HG03432 (cell line): ENCODE measurements at regions not wholly inside any gene's neighbourhood (a gene's known extent, or its start where the extent isn't known, plus 50 kb on each side); places are given as distances from the start of the nearest gene placed in this dataset.
"Not testable (repeated sequence)": the region's sequence is repeated elsewhere in the genome, so short reads cannot be mapped to it uniquely, and the experiment has no call there.

Experiments
- ATAC-seq: cut with Tn5 transposase; IDR thresholded peaks from one replicate; pipeline ENCODE4 v1.9.1; 2021; ENCODE audit warnings: mild to moderate bottlenecking, moderate library complexity; ENCODE audit not compliant: unreplicated experiment

- ATAC-seq = no peak
Observed at GRCh38 chr6:115575285-115575684, 485.4 kb downstream of the FRK start.

DNA sequence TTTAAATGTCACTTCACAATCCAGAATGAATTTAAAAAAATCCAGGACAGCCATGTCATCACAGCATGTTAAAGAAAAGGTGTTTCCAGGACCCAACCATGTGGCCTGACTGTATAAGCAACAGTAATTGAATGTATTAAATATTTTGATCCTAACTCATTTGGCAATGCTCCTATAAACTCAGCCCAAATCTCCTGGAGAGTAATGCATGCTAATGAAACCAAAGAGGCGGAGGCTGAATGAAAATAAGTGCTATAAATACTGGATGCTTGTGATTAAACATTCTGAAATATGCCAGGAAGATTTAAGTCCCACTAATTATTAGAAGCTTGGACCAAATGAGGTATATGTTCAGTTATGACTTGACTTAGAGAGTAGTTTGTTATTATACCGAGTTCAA, 486.8 kb downstream of the FRK start:
- no peak for ATAC-seq

- ATAC-seq = no peak
Observed at GRCh38 chr6:115570331-115570730, 490.4 kb downstream of the FRK start.

- no peak for ATAC-seq
Observed at GRCh38 chr6:115554060-115554459, 506.6 kb downstream of the FRK start.

GRCh38 chr6:115551527-115551926, 509.2 kb downstream of the FRK start:
- no peak for ATAC-seq

DNA sequence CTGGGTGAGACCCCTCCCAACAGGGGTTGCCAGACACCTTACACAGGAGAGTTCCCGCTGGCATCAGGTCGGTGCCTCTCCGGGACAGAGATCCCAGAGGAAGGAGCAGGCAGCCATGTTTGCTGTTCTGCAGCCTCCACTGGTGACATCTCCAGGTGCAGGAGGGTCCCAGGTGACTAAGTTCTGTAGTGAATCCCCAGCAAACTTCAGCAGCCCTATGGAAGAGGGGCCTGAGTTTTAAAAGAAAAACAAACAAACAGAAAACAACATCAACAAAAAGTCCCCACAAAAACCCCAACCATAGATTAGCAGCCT, 515.1 kb downstream of the FRK start:
- no peak for ATAC-seq

- no peak for ATAC-seq
Observed at GRCh38 chr6:115544765-115545671, 515.7 kb downstream of the FRK start.

GRCh38 chr6:115540077-115540869, 520.4 kb downstream of the FRK start:
- ATAC-seq = no peak

- no peak for ATAC-seq
Observed at GRCh38 chr6:115539531-115539930, 521.2 kb downstream of the FRK start.

DNA sequence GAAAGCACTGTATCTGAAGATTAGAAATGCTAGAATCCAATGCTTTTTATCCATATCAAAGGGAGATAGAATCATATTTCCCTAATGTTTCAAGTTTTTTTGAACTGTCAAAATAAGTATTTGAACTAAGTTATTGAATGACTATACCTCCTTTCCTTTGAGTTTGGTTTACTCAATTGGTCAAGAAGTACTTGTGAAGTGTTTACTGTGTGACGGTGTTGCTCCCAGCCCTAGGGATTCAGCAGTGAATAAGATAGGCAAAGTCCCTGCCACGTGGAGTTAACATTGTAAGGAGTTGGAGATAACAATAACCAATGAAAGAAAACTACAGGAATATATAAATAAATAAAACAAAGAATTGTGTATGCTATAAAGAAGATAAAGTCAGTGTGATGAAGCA, 535.9 kb downstream of the FRK start:
- ATAC-seq = no peak

- ATAC-seq = not testable (repeated sequence)
Observed at GRCh38 chr6:115521747-115522146, 538.9 kb downstream of the FRK start.

DNA sequence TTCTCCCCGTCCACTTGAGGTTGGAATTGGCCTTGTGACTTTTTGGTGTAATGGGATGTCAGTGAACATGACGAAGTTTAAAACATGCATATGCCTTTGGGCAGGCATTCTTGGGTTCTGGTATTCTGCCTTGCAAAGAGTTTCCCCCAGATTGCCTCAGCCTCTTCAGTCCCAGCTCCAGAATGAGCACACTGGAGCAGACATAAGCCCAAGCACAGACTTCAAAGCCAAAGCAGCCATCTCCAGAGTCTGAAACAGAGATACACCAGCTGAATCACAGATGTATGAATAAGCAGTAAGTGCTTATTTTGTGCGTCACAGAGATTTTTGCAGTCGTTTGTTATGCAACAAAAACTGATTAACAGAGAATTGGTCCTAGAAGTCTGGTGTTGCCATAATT, 546.0 kb downstream of the FRK start:
- no peak for ATAC-seq

- no peak for ATAC-seq
Observed at GRCh38 chr6:115512923-115513322, 547.8 kb downstream of the FRK start.

- ATAC-seq = no peak
Observed at GRCh38 chr6:115511771-115512170, 548.9 kb downstream of the FRK start.

DNA sequence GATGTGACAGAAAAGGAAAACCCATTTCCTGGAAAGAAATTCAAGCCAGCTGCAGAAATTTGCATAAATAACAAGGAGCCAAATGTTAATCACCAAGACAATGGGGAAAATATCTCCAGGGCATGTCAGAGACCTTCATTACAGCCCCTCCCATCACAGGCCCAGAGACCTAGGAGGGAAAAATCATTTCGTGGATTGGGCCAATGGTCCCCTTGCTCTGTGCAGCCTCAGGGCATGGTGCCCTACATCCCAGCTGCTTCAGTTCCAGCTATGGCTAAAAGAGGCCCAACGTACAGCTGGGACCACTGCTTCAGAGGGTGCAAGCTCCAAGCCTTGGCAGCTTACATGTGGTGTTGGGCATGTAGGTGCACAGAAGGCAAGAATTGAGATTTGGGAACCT, 558.3 kb downstream of the FRK start:
- ATAC-seq = not testable (repeated sequence)

DNA sequence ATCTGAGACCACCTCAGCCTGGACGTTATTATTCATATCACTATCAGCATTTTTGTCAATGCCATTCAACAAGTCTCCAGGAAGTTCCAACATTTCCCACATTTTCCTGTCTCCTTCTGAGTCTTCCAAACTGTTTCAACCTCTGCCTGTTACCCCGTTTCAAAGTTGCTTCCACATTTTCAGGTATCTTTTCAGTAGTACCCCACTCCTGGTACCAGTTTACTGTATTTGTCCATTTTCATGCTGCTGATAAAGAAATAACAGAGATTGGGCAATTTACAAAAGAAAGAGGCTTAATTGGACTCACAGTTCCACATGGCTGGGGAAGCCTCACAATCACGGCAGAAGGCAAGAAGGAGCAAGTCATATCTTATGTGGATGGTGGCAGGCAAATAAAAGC, 565.5 kb downstream of the FRK start:
- ATAC-seq = no peak

- ATAC-seq = no peak
Observed at GRCh38 chr6:115487331-115487730, 573.4 kb downstream of the FRK start.

DNA sequence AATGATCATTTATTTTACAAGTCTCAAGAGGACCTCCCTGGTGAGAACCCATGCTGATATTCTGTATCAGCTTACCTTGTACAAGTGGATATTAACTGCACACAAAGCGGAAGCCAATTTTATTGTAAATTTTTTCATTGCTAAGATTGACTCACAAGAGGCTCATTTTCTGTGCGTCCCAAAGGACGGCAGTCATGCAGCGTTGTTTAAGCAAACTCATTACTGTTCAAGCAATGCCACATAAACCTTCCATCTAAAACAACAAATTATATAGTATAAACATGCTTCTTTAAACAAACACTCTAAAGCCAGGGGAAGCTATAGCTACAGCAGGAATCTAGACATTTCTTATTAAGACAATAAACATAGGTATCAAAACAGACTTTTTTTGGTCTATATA, 575.3 kb downstream of the FRK start:
- ATAC-seq = no peak

- not testable (repeated sequence) for ATAC-seq
Observed at GRCh38 chr6:115480543-115480942, 580.1 kb downstream of the FRK start.

- ATAC-seq = no peak
Observed at GRCh38 chr6:115474443-115475041, 586.1 kb downstream of the FRK start.

- no peak for ATAC-seq
Observed at GRCh38 chr6:115468272-115469005, 592.3 kb downstream of the FRK start.
